ENCODE measurements at regions not wholly inside any gene's neighbourhood (a gene's known extent, or its start where the extent isn't known, plus 50 kb on each side); places are given as distances from the start of the nearest gene placed in this dataset.

GRCh38 chr14:75365116-75365515 is 62.7 kb upstream of the JDP2 start:
- Mint-ChIP-seq H3K4me1 (ENCODE audit: insufficient read depth, unreplicated experiment) (no peaks in the 10 kb centered on the region), H3K27me3 (ENCODE audit: insufficient read depth, unreplicated experiment) (peaks cover 13% of the 10 kb centered on the region), H3K27ac (ENCODE audit: low read depth, unreplicated experiment) (no peak overlapping the region), H3K9me3 (ENCODE audit: unreplicated experiment) (no peaks in the 10 kb centered on the region), H3K36me3 (ENCODE audit: insufficient read depth, unreplicated experiment) (no peaks in the 10 kb centered on the region), H3K4me3 (ENCODE audit: unreplicated experiment) (no peak overlapping the region)
- no peak for DNase-seq (ENCODE audit: unreplicated experiment)
- ChIA-PET POLR2A (interaction anchor here (1.0 kb wide), 1 partner anchor 8 kb away, joined by 3 read pairs; no protein-coding TSS in a partner anchor), CTCF (interaction anchor here (0.5 to 0.6 kb wide), 2 partner anchors 16 to 60 kb away, joined by 3 to 5 read pairs; no protein-coding TSS in a partner anchor)
- no TSS peak for BruUV-seq (replicated peaks)
- TF ChIP-seq CTCF (IDR thresholded peaks at IDR 0.05; ENCODE audit: unreplicated experiment), result no peak
- intact Hi-C loops (cut with micrococcal nuclease), result no loop called here

- H3K36me3 Mint-ChIP-seq (ENCODE audit: insufficient read depth, unreplicated experiment), result no peaks in the 10 kb centered on the region
- intact Hi-C loops (cut with micrococcal nuclease), result no loop called here
- POLR2A ChIA-PET, result no interaction called here
Measured at GRCh38 chr14:75366963-75367362, 60.9 kb upstream of the JDP2 start.

GRCh38 chr14:75368333-75368732 is 59.5 kb upstream of the JDP2 start:
- no TSS peak for BruUV-seq (replicated peaks)
- intact Hi-C loops (cut with micrococcal nuclease), result no loop called here
- DNase-seq (ENCODE audit: unreplicated experiment), result no peak
- H3K9me3 Mint-ChIP-seq (ENCODE audit: unreplicated experiment), result no peaks in the 10 kb centered on the region
- ChIA-PET POLR2A (no interaction called here), CTCF (no interaction called here)
- no peak overlapping the region for H3K27ac Mint-ChIP-seq (ENCODE audit: low read depth, unreplicated experiment)
- no peak for TF ChIP-seq CTCF (IDR thresholded peaks at IDR 0.05; ENCODE audit: unreplicated experiment)
- no peaks in the 10 kb centered on the region for H3K36me3 Mint-ChIP-seq (ENCODE audit: insufficient read depth, unreplicated experiment)
- no peak overlapping the region for H3K4me3 Mint-ChIP-seq (ENCODE audit: unreplicated experiment)
- peaks cover 40% of the 10 kb centered on the region for H3K27me3 Mint-ChIP-seq (ENCODE audit: insufficient read depth, unreplicated experiment)
- no peaks in the 10 kb centered on the region for H3K4me1 Mint-ChIP-seq (ENCODE audit: insufficient read depth, unreplicated experiment)

More at GRCh38 chr14:75366963-75367362, 60.9 kb upstream of the JDP2 start:
- H3K9me3 Mint-ChIP-seq (ENCODE audit: unreplicated experiment), result no peaks in the 10 kb centered on the region
- no TSS peak for BruUV-seq (replicated peaks)
- H3K4me3 Mint-ChIP-seq (ENCODE audit: unreplicated experiment), result no peak overlapping the region
- CTCF ChIA-PET, result no interaction called here
- H3K27me3 Mint-ChIP-seq (ENCODE audit: insufficient read depth, unreplicated experiment), result peaks cover 27% of the 10 kb centered on the region
- H3K27ac Mint-ChIP-seq (ENCODE audit: low read depth, unreplicated experiment), result no peak overlapping the region
- no peak for TF ChIP-seq CTCF (IDR thresholded peaks at IDR 0.05; ENCODE audit: unreplicated experiment)
- no peak for DNase-seq (ENCODE audit: unreplicated experiment)
- no peaks in the 10 kb centered on the region for H3K4me1 Mint-ChIP-seq (ENCODE audit: insufficient read depth, unreplicated experiment)

- H3K4me3 Mint-ChIP-seq (ENCODE audit: unreplicated experiment), result no peak overlapping the region
- H3K27me3 Mint-ChIP-seq (ENCODE audit: insufficient read depth, unreplicated experiment), result peaks cover 34% of the 10 kb centered on the region
- H3K36me3 Mint-ChIP-seq (ENCODE audit: insufficient read depth, unreplicated experiment), result no peaks in the 10 kb centered on the region
- no peaks in the 10 kb centered on the region for H3K9me3 Mint-ChIP-seq (ENCODE audit: unreplicated experiment)
- no peak for TF ChIP-seq CTCF (IDR thresholded peaks at IDR 0.05; ENCODE audit: unreplicated experiment)
- intact Hi-C loops (cut with micrococcal nuclease), result no loop called here
- no TSS peak for BruUV-seq (replicated peaks)
- no peak for DNase-seq (ENCODE audit: unreplicated experiment)
- CTCF ChIA-PET, result no interaction called here
- H3K4me1 Mint-ChIP-seq (ENCODE audit: insufficient read depth, unreplicated experiment), result no peaks in the 10 kb centered on the region
- POLR2A ChIA-PET, result interaction anchor here (0.6 to 1.3 kb wide), 3 partner anchors 19 to 444 kb away, joined by 3 to 6 read pairs (median 4); partner anchors contain the start of gene JDP2
- H3K27ac Mint-ChIP-seq (ENCODE audit: low read depth, unreplicated experiment), result no peak overlapping the region
Measured at GRCh38 chr14:75369506-75369905, 58.3 kb upstream of the JDP2 start.
